GM23338 (cell line): ENCODE measurements at regions not wholly inside any gene's neighbourhood (a gene's known extent, or its start where the extent isn't known, plus 50 kb on each side); places are given as distances from the start of the nearest gene placed in this dataset.

ENCODE experiments used
- ATAC-seq: fragments of 200-7000 bp; cut with Tn5 transposase; 3 replicates; pipeline ENCODE4 v1.9.1; 2020
- DNase-seq: peaks from one replicate; pipeline ENCODE4 v3.0.0-alpha.2; 2015; ENCODE audit warnings: low spot score
- H2AFZ ChIP-seq: fragments of 200-600 bp; sonication (generic); 2 replicates; pipeline ENCODE4 v1.8.0; 2016; ENCODE audit warnings: antibody characterized with exemption, mild to moderate bottlenecking, moderate library complexity
- H3F3A ChIP-seq: fragments of 200-600 bp; sonication (generic); replicated peaks from 2 replicates; pipeline ENCODE4 v1.8.0; 2017; ENCODE audit warnings: antibody characterized with exemption, mixed run types, low read depth
- H3K27ac ChIP-seq: fragments of 200-600 bp; sonication (generic); 2 replicates; pipeline ENCODE4 v1.6.1; 2016; ENCODE audit warnings: low read depth
- H3K27me3 ChIP-seq: fragments of 200-600 bp; sonication (generic); 2 replicates; pipeline ENCODE4 v1.8.0; 2016; ENCODE audit warnings: mild to moderate bottlenecking, mixed run types, moderate library complexity; ENCODE audit not compliant: insufficient read depth
- H3K36me3 ChIP-seq: fragments of 200-600 bp; sonication (generic); 2 replicates; pipeline ENCODE4 v1.8.0; 2016; ENCODE audit warnings: mild to moderate bottlenecking; ENCODE audit not compliant: insufficient read depth
- H3K4me1 ChIP-seq: fragments of 200-600 bp; sonication (generic); 2 replicates; pipeline ENCODE4 v1.8.0; 2016; ENCODE audit warnings: mild to moderate bottlenecking, moderate library complexity; ENCODE audit not compliant: insufficient read depth
- H3K4me2 ChIP-seq: fragments of 200-600 bp; sonication (generic); 2 replicates; pipeline ENCODE4 v1.7.1; 2017; ENCODE audit warnings: mixed run types
- H3K4me3 ChIP-seq: fragments of 200-600 bp; sonication (generic); 2 replicates; pipeline ENCODE4 v1.6.1; 2016; ENCODE audit warnings: mixed run types
- H3K79me2 ChIP-seq: fragments of 200-600 bp; sonication (generic); replicated peaks from 2 replicates; pipeline ENCODE4 v1.8.0; 2017; ENCODE audit warnings: mild to moderate bottlenecking; ENCODE audit not compliant: insufficient read depth
- H3K9me2 ChIP-seq: fragments of 200-600 bp; sonication (generic); 2 replicates; pipeline ENCODE4 v1.8.0; 2017; ENCODE audit not compliant: insufficient read depth
- H4K20me1 ChIP-seq: fragments of 200-600 bp; sonication (generic); replicated peaks from 2 replicates; pipeline ENCODE4 v1.8.0; 2017; ENCODE audit warnings: mild to moderate bottlenecking; ENCODE audit not compliant: insufficient read depth
- H3K27ac Mint-ChIP-seq: 2 replicates; pipeline ENCODE4 v1.8.0; 2020; ENCODE audit warnings: inconsistent platforms, mild to moderate bottlenecking, moderate library complexity, mixed read lengths
- H3K27me3 Mint-ChIP-seq: 3 replicates; pipeline ENCODE4 v1.8.0; 2022; ENCODE audit warnings: low read depth, mild to moderate bottlenecking, moderate library complexity, mixed read lengths, inconsistent platforms; ENCODE audit not compliant: insufficient read depth, poor library complexity
- H3K36me3 Mint-ChIP-seq: 3 replicates; pipeline ENCODE4 v1.8.0; 2021; ENCODE audit warnings: low read depth, mild to moderate bottlenecking, inconsistent platforms, moderate library complexity, mixed read lengths
- H3K4me1 Mint-ChIP-seq: 3 replicates; pipeline ENCODE4 v1.8.0; 2020; ENCODE audit warnings: mild to moderate bottlenecking, inconsistent platforms, mixed read lengths
- H3K4me3 Mint-ChIP-seq: 3 replicates; pipeline ENCODE4 v1.8.0; 2021; ENCODE audit warnings: moderate library complexity, mild to moderate bottlenecking, inconsistent platforms, mixed read lengths
- H3K9me3 Mint-ChIP-seq: 3 replicates; pipeline ENCODE4 v1.8.0; 2020; ENCODE audit warnings: moderate library complexity, mild to moderate bottlenecking, inconsistent platforms, mixed read lengths
- CREB1 ChIP-seq: fragments of 250-450 bp; sonication (Bioruptor Pico); IDR thresholded peaks from 2 replicates; pipeline ENCODE4 v1.5.0; 2020; ENCODE audit warnings: low read depth, mild to moderate bottlenecking, moderate library complexity
- EZH2 ChIP-seq: fragments of 200-600 bp; sonication (generic); IDR thresholded peaks from one replicate; pipeline ENCODE4 v1.8.0; 2017; ENCODE audit warnings: antibody characterized with exemption, mild to moderate bottlenecking, low read depth; ENCODE audit not compliant: unreplicated experiment
- EZH2phosphoT487 ChIP-seq: fragments of 200-600 bp; sonication (generic); IDR thresholded peaks from one replicate; pipeline ENCODE4 v1.8.1; 2018; ENCODE audit warnings: antibody characterized with exemption; ENCODE audit not compliant: unreplicated experiment
- JUNB ChIP-seq: IDR thresholded peaks from one replicate; pipeline ENCODE4 v1.6.1; 2016; ENCODE audit warnings: antibody characterized with exemption; ENCODE audit not compliant: unreplicated experiment
- NANOG ChIP-seq: IDR thresholded peaks from 2 replicates; pipeline ENCODE4 v1.6.1; 2016; ENCODE audit warnings: antibody characterized with exemption, borderline replicate concordance
- POLR2AphosphoS5 ChIP-seq: IDR thresholded peaks from 2 replicates; pipeline ENCODE4 v1.6.1; 2016; ENCODE audit warnings: antibody characterized with exemption, low read depth
- STAT1 ChIP-seq: IDR thresholded peaks from one replicate; pipeline ENCODE4 v1.6.1; 2016; ENCODE audit warnings: antibody characterized with exemption; ENCODE audit not compliant: unreplicated experiment
- ZNF114 ChIP-seq: fragments of 250-450 bp; sonication (Bioruptor Pico); IDR thresholded peaks from 2 replicates; pipeline ENCODE4 v1.5.0; 2020; ENCODE audit warnings: mild to moderate bottlenecking, moderate library complexity
- ZNF331 ChIP-seq: fragments of 250-450 bp; sonication (Bioruptor Pico); IDR thresholded peaks from 2 replicates; pipeline ENCODE4 v1.5.0; 2020; ENCODE audit warnings: low read depth, mild to moderate bottlenecking, moderate library complexity
- TF ChIP-seq, protein P1 (sequence below): IDR thresholded peaks from 2 replicates; pipeline ENCODE4 v1.6.1; 2016; ENCODE audit warnings: antibody characterized with exemption
- TF ChIP-seq, protein P2 (sequence below): fragments of 250-450 bp; sonication (Bioruptor Pico); IDR thresholded peaks from 2 replicates; pipeline ENCODE4 v1.5.0; 2020; ENCODE audit warnings: mild to moderate bottlenecking, moderate library complexity
- TF ChIP-seq, protein P3 (sequence below): IDR thresholded peaks from one replicate; pipeline ENCODE4 v1.6.1; 2018; ENCODE audit warnings: antibody characterized with exemption; ENCODE audit not compliant: unreplicated experiment
- TF ChIP-seq, protein P4 (sequence below), 2 experiments: fragments of 200-600 bp in 1 of 2; sonication (generic) in 1 of 2; conservative IDR thresholded peaks; 2 replicates each; pipeline versions ENCODE4 v1.5.1 to v1.6.1; 2016 to 2017; ENCODE audit warnings: antibody characterized with exemption in 2 of 2, low read depth in 2 of 2, mild to moderate bottlenecking in 2 of 2, moderate library complexity in 1 of 2

- Histone ChIP-seq H3K27ac (no peak overlapping the region), H3K4me2 (no peak overlapping the region), H3K4me3 (no peak overlapping the region), H4K20me1 (peaks cover 8% of the 10 kb centered on the region; the same call in 1 of the 2 replicates), H3K9me2 (no peaks in the 10 kb centered on the region), H3K27me3 (peaks cover 66% of the 10 kb centered on the region), H3K36me3 (no peaks in the 10 kb centered on the region), H3K79me2 (no peaks in the 10 kb centered on the region), H3K4me1 (peaks cover 26% of the 10 kb centered on the region), H3F3A (0 out of 2 replicates have a peak, but pooled peaks cover 3% of the 10 kb centered on the region), H2AFZ (no peak overlapping the region)
- Mint-ChIP-seq H3K9me3 (no peaks in the 10 kb centered on the region), H3K36me3 (no peaks in the 10 kb centered on the region), H3K4me3 (no peak overlapping the region), H3K27me3 (peaks cover 48% of the 10 kb centered on the region), H3K27ac (no peak overlapping the region), H3K4me1 (peaks cover 40% of the 10 kb centered on the region)
- TF ChIP-seq CREB1 (no peak), EZH2phosphoT487 (no peak), EZH2 (no peak), ZNF331 (CRISPR knock-in tag) (no peak), JUNB (no peak), POLR2AphosphoS5 (no peak), ZNF114 (CRISPR knock-in tag) (no peak), NANOG (no peak), STAT1 (no peak)
- TF ChIP-seq, protein P1, sequence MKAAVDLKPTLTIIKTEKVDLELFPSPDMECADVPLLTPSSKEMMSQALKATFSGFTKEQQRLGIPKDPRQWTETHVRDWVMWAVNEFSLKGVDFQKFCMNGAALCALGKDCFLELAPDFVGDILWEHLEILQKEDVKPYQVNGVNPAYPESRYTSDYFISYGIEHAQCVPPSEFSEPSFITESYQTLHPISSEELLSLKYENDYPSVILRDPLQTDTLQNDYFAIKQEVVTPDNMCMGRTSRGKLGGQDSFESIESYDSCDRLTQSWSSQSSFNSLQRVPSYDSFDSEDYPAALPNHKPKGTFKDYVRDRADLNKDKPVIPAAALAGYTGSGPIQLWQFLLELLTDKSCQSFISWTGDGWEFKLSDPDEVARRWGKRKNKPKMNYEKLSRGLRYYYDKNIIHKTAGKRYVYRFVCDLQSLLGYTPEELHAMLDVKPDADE, result no peak
- TF ChIP-seq, protein P2, sequence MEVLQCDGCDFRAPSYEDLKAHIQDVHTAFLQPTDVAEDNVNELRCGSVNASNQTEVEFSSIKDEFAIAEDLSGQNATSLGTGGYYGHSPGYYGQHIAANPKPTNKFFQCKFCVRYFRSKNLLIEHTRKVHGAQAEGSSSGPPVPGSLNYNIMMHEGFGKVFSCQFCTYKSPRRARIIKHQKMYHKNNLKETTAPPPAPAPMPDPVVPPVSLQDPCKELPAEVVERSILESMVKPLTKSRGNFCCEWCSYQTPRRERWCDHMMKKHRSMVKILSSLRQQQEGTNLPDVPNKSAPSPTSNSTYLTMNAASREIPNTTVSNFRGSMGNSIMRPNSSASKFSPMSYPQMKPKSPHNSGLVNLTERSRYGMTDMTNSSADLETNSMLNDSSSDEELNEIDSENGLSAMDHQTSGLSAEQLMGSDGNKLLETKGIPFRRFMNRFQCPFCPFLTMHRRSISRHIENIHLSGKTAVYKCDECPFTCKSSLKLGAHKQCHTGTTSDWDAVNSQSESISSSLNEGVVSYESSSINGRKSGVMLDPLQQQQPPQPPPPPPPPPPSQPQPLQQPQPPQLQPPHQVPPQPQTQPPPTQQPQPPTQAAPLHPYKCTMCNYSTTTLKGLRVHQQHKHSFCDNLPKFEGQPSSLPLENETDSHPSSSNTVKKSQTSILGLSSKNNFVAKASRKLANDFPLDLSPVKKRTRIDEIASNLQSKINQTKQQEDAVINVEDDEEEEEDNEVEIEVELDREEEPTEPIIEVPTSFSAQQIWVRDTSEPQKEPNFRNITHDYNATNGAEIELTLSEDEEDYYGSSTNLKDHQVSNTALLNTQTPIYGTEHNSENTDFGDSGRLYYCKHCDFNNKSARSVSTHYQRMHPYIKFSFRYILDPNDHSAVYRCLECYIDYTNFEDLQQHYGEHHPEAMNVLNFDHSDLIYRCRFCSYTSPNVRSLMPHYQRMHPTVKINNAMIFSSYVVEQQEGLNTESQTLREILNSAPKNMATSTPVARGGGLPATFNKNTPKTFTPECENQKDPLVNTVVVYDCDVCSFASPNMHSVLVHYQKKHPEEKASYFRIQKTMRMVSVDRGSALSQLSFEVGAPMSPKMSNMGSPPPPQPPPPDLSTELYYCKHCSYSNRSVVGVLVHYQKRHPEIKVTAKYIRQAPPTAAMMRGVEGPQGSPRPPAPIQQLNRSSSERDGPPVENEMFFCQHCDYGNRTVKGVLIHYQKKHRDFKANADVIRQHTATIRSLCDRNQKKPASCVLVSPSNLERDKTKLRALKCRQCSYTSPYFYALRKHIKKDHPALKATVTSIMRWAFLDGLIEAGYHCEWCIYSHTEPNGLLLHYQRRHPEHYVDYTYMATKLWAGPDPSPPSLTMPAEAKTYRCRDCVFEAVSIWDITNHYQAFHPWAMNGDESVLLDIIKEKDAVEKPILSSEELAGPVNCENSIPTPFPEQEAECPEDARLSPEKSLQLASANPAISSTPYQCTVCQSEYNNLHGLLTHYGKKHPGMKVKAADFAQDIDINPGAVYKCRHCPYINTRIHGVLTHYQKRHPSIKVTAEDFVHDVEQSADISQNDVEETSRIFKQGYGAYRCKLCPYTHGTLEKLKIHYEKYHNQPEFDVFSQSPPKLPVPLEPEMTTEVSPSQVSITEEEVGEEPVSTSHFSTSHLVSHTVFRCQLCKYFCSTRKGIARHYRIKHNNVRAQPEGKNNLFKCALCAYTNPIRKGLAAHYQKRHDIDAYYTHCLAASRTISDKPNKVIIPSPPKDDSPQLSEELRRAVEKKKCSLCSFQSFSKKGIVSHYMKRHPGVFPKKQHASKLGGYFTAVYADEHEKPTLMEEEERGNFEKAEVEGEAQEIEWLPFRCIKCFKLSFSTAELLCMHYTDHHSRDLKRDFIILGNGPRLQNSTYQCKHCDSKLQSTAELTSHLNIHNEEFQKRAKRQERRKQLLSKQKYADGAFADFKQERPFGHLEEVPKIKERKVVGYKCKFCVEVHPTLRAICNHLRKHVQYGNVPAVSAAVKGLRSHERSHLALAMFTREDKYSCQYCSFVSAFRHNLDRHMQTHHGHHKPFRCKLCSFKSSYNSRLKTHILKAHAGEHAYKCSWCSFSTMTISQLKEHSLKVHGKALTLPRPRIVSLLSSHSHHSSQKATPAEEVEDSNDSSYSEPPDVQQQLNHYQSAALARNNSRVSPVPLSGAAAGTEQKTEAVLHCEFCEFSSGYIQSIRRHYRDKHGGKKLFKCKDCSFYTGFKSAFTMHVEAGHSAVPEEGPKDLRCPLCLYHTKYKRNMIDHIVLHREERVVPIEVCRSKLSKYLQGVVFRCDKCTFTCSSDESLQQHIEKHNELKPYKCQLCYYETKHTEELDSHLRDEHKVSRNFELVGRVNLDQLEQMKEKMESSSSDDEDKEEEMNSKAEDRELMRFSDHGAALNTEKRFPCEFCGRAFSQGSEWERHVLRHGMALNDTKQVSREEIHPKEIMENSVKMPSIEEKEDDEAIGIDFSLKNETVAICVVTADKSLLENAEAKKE (CRISPR knock-in tag), result no peak
- TF ChIP-seq, protein P3, sequence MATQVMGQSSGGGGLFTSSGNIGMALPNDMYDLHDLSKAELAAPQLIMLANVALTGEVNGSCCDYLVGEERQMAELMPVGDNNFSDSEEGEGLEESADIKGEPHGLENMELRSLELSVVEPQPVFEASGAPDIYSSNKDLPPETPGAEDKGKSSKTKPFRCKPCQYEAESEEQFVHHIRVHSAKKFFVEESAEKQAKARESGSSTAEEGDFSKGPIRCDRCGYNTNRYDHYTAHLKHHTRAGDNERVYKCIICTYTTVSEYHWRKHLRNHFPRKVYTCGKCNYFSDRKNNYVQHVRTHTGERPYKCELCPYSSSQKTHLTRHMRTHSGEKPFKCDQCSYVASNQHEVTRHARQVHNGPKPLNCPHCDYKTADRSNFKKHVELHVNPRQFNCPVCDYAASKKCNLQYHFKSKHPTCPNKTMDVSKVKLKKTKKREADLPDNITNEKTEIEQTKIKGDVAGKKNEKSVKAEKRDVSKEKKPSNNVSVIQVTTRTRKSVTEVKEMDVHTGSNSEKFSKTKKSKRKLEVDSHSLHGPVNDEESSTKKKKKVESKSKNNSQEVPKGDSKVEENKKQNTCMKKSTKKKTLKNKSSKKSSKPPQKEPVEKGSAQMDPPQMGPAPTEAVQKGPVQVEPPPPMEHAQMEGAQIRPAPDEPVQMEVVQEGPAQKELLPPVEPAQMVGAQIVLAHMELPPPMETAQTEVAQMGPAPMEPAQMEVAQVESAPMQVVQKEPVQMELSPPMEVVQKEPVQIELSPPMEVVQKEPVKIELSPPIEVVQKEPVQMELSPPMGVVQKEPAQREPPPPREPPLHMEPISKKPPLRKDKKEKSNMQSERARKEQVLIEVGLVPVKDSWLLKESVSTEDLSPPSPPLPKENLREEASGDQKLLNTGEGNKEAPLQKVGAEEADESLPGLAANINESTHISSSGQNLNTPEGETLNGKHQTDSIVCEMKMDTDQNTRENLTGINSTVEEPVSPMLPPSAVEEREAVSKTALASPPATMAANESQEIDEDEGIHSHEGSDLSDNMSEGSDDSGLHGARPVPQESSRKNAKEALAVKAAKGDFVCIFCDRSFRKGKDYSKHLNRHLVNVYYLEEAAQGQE, result no peak
- TF ChIP-seq, protein P4, sequence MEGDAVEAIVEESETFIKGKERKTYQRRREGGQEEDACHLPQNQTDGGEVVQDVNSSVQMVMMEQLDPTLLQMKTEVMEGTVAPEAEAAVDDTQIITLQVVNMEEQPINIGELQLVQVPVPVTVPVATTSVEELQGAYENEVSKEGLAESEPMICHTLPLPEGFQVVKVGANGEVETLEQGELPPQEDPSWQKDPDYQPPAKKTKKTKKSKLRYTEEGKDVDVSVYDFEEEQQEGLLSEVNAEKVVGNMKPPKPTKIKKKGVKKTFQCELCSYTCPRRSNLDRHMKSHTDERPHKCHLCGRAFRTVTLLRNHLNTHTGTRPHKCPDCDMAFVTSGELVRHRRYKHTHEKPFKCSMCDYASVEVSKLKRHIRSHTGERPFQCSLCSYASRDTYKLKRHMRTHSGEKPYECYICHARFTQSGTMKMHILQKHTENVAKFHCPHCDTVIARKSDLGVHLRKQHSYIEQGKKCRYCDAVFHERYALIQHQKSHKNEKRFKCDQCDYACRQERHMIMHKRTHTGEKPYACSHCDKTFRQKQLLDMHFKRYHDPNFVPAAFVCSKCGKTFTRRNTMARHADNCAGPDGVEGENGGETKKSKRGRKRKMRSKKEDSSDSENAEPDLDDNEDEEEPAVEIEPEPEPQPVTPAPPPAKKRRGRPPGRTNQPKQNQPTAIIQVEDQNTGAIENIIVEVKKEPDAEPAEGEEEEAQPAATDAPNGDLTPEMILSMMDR (conservative IDR thresholded peaks at IDR 0.05; ENCODE audit: low read depth in 2 of 2), result no peak
- DNase-seq, result no peak
- no peak for ATAC-seq
Measured at GRCh38 chr14:73788701-73789551, 62.7 kb upstream of the PTGR2 start.
